ENCODE measurements at regions not wholly inside any gene's neighbourhood (a gene's known extent, or its start where the extent isn't known, plus 50 kb on each side); places are given as distances from the start of the nearest gene placed in this dataset.

- Histone ChIP-seq H3K4me3 (no peak overlapping the region), H3K36me3 (no peaks in the 10 kb centered on the region), H3K9me3 (no peaks in the 10 kb centered on the region), H3K4me1 (peaks cover 0 to 14% (median 8%) of the 10 kb centered on the region in 4 donors), H3K27me3 (peaks cover 0 to 6% (median 0%) of the 10 kb centered on the region in 4 donors), H3K27ac (replicated peaks in 1 of 4) (no peak overlapping the region)
- intact Hi-C loops (cut with DNase I), result no loop called here
- WGBS, result 65% methylated on average over 13 of the region's 13 CpGs
- TF ChIP-seq, protein P1, sequence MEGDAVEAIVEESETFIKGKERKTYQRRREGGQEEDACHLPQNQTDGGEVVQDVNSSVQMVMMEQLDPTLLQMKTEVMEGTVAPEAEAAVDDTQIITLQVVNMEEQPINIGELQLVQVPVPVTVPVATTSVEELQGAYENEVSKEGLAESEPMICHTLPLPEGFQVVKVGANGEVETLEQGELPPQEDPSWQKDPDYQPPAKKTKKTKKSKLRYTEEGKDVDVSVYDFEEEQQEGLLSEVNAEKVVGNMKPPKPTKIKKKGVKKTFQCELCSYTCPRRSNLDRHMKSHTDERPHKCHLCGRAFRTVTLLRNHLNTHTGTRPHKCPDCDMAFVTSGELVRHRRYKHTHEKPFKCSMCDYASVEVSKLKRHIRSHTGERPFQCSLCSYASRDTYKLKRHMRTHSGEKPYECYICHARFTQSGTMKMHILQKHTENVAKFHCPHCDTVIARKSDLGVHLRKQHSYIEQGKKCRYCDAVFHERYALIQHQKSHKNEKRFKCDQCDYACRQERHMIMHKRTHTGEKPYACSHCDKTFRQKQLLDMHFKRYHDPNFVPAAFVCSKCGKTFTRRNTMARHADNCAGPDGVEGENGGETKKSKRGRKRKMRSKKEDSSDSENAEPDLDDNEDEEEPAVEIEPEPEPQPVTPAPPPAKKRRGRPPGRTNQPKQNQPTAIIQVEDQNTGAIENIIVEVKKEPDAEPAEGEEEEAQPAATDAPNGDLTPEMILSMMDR (IDR thresholded peaks at IDR 0.05), result no peak
- TF ChIP-seq EP300 (IDR thresholded peaks at IDR 0.05) (no peak), POLR2AphosphoS5 (IDR thresholded peaks at IDR 0.05) (no peak), POLR2A (IDR thresholded peaks at IDR 0.05; ENCODE audit: low read depth) (no peak)
- no peak for DNase-seq (ENCODE audit: extremely low spot score)
These were observed 230.1 kb downstream of the TFAP2C start for GRCh38 chr20:56859039-56859800.

GRCh38 chr20:56859801-56860261 is 230.7 kb downstream of the TFAP2C start:
- H3K4me3 ChIP-seq, result no peak overlapping the region
- no peak for DNase-seq (ENCODE audit: extremely low spot score)
- no peak overlapping the region for H3K27ac ChIP-seq (replicated peaks in 1 of 4)
- H3K27me3 ChIP-seq, result peaks cover 0 to 12% (median 0%) of the 10 kb centered on the region in 4 donors
- WGBS, result 32% methylated on average over 8 of the region's 10 CpGs
- intact Hi-C loops (cut with DNase I), result loop anchor here (10.0 kb wide), 1 partner anchor 225 kb away; no protein-coding TSS in a partner anchor
- H3K9me3 ChIP-seq, result no peaks in the 10 kb centered on the region
- no peaks in the 10 kb centered on the region for H3K36me3 ChIP-seq
- peaks cover 0 to 16% (median 9%) of the 10 kb centered on the region in 4 donors for H3K4me1 ChIP-seq
- TF ChIP-seq EP300 (IDR thresholded peaks at IDR 0.05) (no peak), POLR2AphosphoS5 (IDR thresholded peaks at IDR 0.05) (no peak), POLR2A (IDR thresholded peaks at IDR 0.05; ENCODE audit: low read depth) (no peak)
- TF ChIP-seq, protein P1 (IDR thresholded peaks at IDR 0.05), result no peak

DNA sequence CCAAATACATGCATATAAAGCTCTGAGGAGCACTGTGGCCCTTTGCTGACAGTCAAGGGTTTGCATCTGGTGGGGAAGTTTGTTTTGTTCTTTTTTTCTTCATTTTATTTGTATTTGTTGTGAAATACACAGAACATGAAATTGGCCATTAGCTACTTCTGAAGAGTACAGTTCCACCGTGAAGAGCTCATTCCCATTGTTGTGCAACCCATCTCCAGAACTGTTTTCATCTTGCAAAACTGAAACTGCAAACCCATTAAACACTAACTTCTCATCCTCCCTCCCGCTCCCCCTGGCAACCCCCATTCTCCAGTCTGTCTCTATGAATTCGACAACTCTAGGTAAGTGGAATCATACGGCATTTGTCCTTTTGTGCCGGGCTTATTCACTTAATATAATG is 231.3 kb downstream of the TFAP2C start:
- TF ChIP-seq EP300 (IDR thresholded peaks at IDR 0.05), result no peak
- TF ChIP-seq POLR2AphosphoS5 (IDR thresholded peaks at IDR 0.05), result no peak
- TF ChIP-seq, protein P1 (IDR thresholded peaks at IDR 0.05), result no peak
- no peak for TF ChIP-seq POLR2A (IDR thresholded peaks at IDR 0.05; ENCODE audit: low read depth)
- Histone ChIP-seq H3K36me3 (no peaks in the 10 kb centered on the region), H3K4me3 (no peak overlapping the region), H3K9me3 (no peaks in the 10 kb centered on the region), H3K27ac (replicated peaks in 1 of 4) (no peak overlapping the region), H3K4me1 (peaks cover 0 to 20% (median 13%) of the 10 kb centered on the region in 4 donors), H3K27me3 (peaks cover 0 to 17% (median 0%) of the 10 kb centered on the region in 4 donors)
- WGBS, result 72% methylated on average over 5 of the region's 5 CpGs
- intact Hi-C loops (cut with DNase I), result loop anchor here (10.0 kb wide), 1 partner anchor 226 kb away; no protein-coding TSS in a partner anchor
- no peak for DNase-seq (ENCODE audit: extremely low spot score)

GRCh38 chr20:56861590-56861989 is 232.5 kb downstream of the TFAP2C start:
- TF ChIP-seq, protein P1 (IDR thresholded peaks at IDR 0.05), result no peak
- TF ChIP-seq EP300 (IDR thresholded peaks at IDR 0.05), result no peak
- H3K27ac ChIP-seq (replicated peaks in 1 of 4), result no peak overlapping the region
- no peaks in the 10 kb centered on the region for H3K9me3 ChIP-seq
- H3K36me3 ChIP-seq, result no peaks in the 10 kb centered on the region
- no peak for DNase-seq (ENCODE audit: extremely low spot score)
- H3K4me1 ChIP-seq, result peaks cover 0 to 20% (median 13%) of the 10 kb centered on the region in 4 donors
- H3K27me3 ChIP-seq, result peaks cover 0 to 27% (median 0%) of the 10 kb centered on the region in 4 donors
- intact Hi-C loops (cut with DNase I), result loop anchor here (10.0 kb wide), 1 partner anchor 227 kb away; no protein-coding TSS in a partner anchor
- 65% methylated on average over 6 of the region's 6 CpGs for WGBS
- H3K4me3 ChIP-seq, result no peak overlapping the region

Data from esophagus muscularis mucosa (tissue), 4 donors.